Thymus (tissue), 11 donors: ENCODE measurements at regions not wholly inside any gene's neighbourhood (a gene's known extent, or its start where the extent isn't known, plus 50 kb on each side); places are given as distances from the start of the nearest gene placed in this dataset.

Source experiments
- DNase-seq, 9 donors: peaks; one replicate each; pipeline ENCODE4 v3.0.0-alpha.2; 2013; ENCODE audit warnings: low spot score in 9 of 9, low read depth in 6 of 9, missing footprints in 1 of 9
- H3K27ac ChIP-seq, 2 donors: one replicate each; pipeline ENCODE4 v1.5.1; 2013; ENCODE audit warnings: control low read depth in 1 of 2, low read depth in 1 of 2, low read length in 1 of 2, mild to moderate bottlenecking in 1 of 2, moderate library complexity in 1 of 2
- H3K27me3 ChIP-seq, 2 donors: one replicate each; pipeline ENCODE4 v1.5.1; 2013; ENCODE audit warnings: low read length in 1 of 2; ENCODE audit not compliant: control insufficient read depth in 2 of 2, insufficient read depth in 1 of 2
- H3K36me3 ChIP-seq, 2 donors: one replicate each; pipeline ENCODE4 v1.5.1; 2013; ENCODE audit warnings: low read length in 1 of 2, mild to moderate bottlenecking in 1 of 2, moderate library complexity in 1 of 2; ENCODE audit not compliant: control insufficient read depth in 2 of 2, insufficient read depth in 2 of 2
- H3K4me1 ChIP-seq, 2 donors: one replicate each; pipeline ENCODE4 v1.5.1; 2013; ENCODE audit warnings: low read length in 2 of 2; ENCODE audit not compliant: control insufficient read depth in 2 of 2, insufficient read depth in 2 of 2
- H3K4me3 ChIP-seq, 2 donors: one replicate each; pipeline ENCODE4 v1.5.1; 2013; ENCODE audit warnings: low read length in 2 of 2, control low read depth in 1 of 2, mild to moderate bottlenecking in 1 of 2
- H3K9me3 ChIP-seq, 2 donors: one replicate each; pipeline ENCODE4 v1.5.1; 2013; ENCODE audit warnings: low read length in 1 of 2, mild to moderate bottlenecking in 1 of 2; ENCODE audit not compliant: control insufficient read depth in 2 of 2, insufficient read depth in 1 of 2
- WGBS: extraction: QIAGEN DNeasy Blood & Tissue Kit; methylation state at CpG from one replicate; pipeline ENCODE4 v1.1.7; 2013; 5-methylcytosine and 5-hydroxymethylcytosine counted together
- donor health status: healthy.

DNA sequence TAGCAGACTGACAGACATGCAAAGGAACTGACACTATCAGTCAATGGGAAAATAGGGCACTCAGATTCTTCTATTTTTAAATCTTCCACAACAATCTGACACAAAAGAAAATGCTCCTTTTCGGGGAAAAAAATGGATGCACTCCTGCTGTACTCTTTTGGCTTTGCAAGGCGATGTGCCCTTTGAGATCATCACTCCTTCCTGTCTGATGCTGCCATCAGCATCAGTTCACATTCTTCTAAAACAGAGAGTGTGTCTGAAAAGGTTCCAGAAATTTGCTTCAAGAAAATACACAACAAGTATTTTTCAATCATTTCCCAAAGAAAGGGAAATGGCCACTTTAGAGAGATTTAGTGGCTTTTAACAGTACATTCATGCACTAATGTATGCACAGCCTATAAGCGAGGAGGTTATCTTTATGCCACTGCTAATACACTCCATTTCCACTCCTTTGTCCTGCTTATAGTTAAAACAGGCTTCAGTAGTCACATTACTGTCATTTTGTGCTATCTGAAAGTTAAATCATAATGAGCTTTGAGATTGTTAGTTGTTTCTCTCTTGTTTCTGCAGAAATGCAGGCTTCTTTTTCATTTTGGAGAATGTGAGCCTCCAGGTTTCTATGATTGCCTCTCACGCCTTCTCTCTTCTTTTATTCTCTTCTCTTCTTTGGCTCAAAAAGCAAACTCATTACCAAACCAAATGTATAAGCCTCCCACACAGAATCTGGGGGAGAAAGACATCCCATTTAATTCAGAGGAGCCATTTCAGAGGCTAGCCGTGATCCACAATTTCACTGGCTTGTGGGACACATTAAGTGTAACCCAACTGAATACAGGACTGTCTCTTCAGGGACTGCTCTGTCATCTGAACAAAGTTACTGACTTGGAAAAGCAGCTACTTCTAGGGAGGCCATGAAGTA, 110.9 kb upstream of the CCDC196 start:
- Histone ChIP-seq H3K4me1 (peaks cover 0 to 3% of the 10 kb centered on the region in 2 donors), H3K36me3 (no peaks in the 10 kb centered on the region), H3K9me3 (no peaks in the 10 kb centered on the region), H3K27me3 (no peaks in the 10 kb centered on the region), H3K27ac (no peak overlapping the region), H3K4me3 (no peak overlapping the region)
- DNase-seq: no peak
- 96% methylated on average over 5 of the region's 5 CpGs for WGBS

DNA sequence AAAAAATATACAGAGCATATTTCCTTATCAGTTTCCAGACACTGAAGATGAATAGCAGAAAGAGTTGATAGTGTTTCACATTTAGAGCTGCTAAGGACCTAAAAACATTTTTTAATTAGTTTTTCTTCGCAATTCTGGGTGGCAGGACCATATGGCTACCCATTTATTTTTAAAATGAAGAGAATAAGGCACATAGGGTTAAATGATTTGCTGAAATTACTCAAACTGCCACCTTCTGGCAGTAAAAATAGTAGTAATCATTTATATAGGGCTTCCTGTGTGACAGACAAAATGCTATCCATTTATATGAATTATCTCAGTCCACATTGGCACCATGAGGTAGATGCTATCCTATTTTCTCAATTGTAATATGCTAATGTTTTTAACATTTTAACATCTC, 108.6 kb upstream of the CCDC196 start:
- no peak for DNase-seq
- 97% methylated on average over 1 of the region's 1 CpG for WGBS
- Histone ChIP-seq H3K27me3 (no peaks in the 10 kb centered on the region), H3K9me3 (no peaks in the 10 kb centered on the region), H3K27ac (no peak overlapping the region), H3K4me1 (peaks cover 0 to 3% of the 10 kb centered on the region in 2 donors), H3K4me3 (no peak overlapping the region), H3K36me3 (no peaks in the 10 kb centered on the region)

DNA sequence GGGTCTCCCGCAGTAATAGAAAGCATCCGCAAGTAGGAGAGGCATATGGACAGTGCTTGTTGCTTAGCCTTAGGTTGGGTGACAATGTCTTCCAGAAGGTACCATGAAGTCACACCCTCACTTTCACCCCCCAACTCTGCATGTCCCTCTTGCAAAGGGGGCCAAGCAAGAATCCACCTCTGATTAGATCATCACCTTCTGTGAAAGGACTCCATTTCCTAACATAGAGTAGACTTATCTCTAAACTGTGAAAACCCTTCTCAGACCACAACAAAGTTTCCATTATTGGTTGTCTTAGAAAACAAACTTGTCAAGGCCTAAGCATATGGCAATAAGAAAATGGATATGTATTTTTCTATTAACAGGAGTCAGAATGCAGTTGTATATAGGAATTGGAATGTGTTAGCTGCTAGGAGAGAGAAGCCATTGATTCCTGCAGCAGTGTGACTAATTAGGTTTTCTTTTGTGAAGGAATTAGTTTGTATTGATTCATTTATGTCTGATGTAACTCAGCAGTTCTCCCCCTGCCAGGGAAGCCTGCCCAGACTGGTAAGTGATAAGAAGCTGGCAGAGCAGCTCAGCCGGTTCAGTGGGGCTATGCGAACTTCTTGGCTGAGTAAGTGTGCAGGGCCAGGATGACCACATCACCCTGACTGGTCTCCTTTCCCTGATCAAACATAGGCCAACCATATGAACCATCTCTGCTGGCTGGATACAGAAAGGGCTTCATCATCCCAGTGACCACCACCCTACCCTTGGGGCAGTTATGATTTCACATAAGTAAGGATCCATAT, 107.3 kb upstream of the CCDC196 start:
- H3K4me3 ChIP-seq: no peak overlapping the region
- no peak for DNase-seq
- WGBS: 95% methylated on average over 4 of the region's 4 CpGs
- H3K9me3 ChIP-seq: no peaks in the 10 kb centered on the region
- peaks cover 0 to 3% of the 10 kb centered on the region in 2 donors for H3K4me1 ChIP-seq
- H3K36me3 ChIP-seq: no peaks in the 10 kb centered on the region
- no peak overlapping the region for H3K27ac ChIP-seq
- H3K27me3 ChIP-seq: no peaks in the 10 kb centered on the region

DNA sequence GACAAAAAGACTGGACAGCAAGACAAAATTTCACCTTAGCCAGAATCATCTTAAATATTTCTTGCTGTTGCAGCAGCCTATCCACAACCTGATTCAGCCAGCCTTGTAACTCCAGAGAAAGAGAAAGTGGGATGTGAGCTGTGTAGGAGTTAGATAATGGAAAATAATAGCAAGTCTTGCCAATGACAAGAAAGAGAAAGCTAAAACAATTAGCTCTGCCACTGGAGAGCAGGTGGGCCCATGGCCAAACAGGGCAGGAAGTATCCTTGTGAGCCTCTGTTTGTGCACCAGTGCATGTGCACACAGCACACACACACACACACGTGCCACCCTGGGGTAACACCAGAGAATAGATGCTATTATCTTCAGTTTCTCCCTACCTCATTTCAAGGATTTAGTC, 106.0 kb upstream of the CCDC196 start:
- Histone ChIP-seq H3K4me1 (peaks cover 0 to 3% of the 10 kb centered on the region in 2 donors), H3K27me3 (no peaks in the 10 kb centered on the region), H3K27ac (no peak overlapping the region), H3K9me3 (no peaks in the 10 kb centered on the region), H3K36me3 (no peaks in the 10 kb centered on the region), H3K4me3 (no peak overlapping the region)
- WGBS: 83% methylated on average over 1 of the region's 1 CpG
- no peak for DNase-seq

DNA sequence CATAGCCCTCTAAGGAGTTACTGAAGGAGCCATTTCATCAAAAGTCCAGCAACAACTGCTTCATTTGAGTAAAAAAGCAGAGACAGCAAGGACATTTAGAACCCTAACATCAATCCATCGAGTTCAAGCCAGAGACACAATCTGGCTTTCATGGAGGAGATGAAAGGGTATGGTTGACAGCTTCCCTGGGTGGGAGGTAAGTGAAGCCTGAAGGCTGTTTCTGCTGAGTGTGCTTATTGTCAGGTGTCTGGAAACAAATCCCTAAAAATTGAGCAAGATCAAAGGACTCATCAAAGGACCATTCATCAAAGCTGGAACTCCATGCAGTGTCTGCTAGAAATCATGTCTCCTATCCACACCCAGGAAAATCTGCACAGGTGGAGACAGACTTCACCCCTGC, 104.4 kb upstream of the CCDC196 start:
- H3K36me3 ChIP-seq: no peaks in the 10 kb centered on the region

DNA sequence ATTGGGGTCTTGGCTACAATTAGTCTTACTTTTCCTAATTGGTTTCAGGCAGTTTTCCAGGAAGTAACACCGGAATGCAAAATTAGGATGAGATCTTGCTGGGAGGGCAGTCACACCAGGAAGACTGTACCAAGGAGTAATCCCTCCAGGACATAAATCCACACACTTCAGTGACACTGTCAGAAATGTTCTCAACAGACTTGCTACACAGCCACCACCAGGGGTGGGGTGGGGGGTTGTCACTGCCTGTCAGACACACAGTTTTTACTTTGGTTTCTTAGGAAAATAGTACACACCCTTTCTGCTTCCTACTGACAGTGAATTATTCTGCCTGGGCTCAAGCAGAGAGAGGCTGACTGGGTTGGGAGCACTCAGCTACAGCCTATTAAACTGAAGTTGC, 102.9 kb upstream of the CCDC196 start:
- DNase-seq: no peak
- H3K9me3 ChIP-seq: no peaks in the 10 kb centered on the region
- 96% methylated on average over 1 of the region's 1 CpG for WGBS
- peaks cover 0 to 3% of the 10 kb centered on the region in 2 donors for H3K4me1 ChIP-seq
- no peak overlapping the region for H3K4me3 ChIP-seq
- no peak overlapping the region for H3K27ac ChIP-seq
- H3K27me3 ChIP-seq: no peaks in the 10 kb centered on the region
- H3K36me3 ChIP-seq: no peaks in the 10 kb centered on the region

More for the DNA sequence above, 104.4 kb upstream of the CCDC196 start:
- Histone ChIP-seq H3K4me1 (peaks cover 0 to 3% of the 10 kb centered on the region in 2 donors), H3K27ac (no peak overlapping the region), H3K27me3 (no peaks in the 10 kb centered on the region), H3K4me3 (no peak overlapping the region), H3K9me3 (no peaks in the 10 kb centered on the region)
- no peak for DNase-seq
- 78% methylated on average over 1 of the region's 1 CpG for WGBS

DNA sequence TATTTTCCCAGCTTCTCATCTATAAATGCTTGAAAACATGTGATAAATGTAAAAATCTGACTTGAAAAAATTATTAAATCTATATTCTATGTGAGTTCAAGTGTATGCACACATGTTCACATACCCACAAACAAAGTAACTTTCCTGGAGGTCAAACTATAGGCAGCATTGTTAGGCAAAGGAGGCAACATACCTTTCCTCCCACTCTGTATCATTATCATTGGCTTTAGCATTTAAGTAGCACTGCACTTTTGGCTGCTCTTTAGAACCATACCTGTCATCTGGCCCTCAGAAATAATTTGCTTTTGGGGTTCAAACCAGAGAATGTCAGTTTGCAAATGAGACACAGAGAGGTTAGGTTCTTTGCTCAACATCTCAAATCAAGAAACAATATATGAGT, 102.4 kb upstream of the CCDC196 start:
- Histone ChIP-seq H3K4me3 (no peak overlapping the region), H3K36me3 (no peaks in the 10 kb centered on the region), H3K4me1 (peaks cover 0 to 3% of the 10 kb centered on the region in 2 donors), H3K27me3 (no peaks in the 10 kb centered on the region), H3K27ac (no peak overlapping the region), H3K9me3 (no peaks in the 10 kb centered on the region)
- no peak for DNase-seq

DNA sequence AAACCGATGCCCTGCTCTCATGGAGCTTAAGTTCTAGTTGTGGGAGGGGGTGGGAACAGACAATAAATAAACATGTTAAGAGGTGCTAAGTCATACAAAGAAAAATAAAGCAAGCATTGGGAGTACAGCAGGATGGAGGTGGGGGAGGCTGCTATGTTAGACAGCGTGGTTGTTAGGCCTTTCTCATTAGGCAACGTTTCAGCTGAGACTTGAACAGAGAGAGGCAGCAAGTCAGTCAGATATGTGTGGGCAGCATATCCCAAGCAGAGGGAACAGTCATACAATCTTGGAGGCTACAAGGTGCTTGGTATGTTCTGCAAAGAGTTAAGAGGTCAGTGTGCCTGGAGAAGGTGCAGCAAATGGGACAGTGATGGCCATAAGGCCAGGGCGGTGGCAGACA, 97.7 kb upstream of the CCDC196 start:
- DNase-seq: no peak
- H3K27me3 ChIP-seq: no peaks in the 10 kb centered on the region
- 96% methylated on average over 4 of the region's 4 CpGs for WGBS
- H3K4me1 ChIP-seq: no peaks in the 10 kb centered on the region
- H3K36me3 ChIP-seq: no peaks in the 10 kb centered on the region
- no peak overlapping the region for H3K27ac ChIP-seq
- no peak overlapping the region for H3K4me3 ChIP-seq
- no peaks in the 10 kb centered on the region for H3K9me3 ChIP-seq

DNA sequence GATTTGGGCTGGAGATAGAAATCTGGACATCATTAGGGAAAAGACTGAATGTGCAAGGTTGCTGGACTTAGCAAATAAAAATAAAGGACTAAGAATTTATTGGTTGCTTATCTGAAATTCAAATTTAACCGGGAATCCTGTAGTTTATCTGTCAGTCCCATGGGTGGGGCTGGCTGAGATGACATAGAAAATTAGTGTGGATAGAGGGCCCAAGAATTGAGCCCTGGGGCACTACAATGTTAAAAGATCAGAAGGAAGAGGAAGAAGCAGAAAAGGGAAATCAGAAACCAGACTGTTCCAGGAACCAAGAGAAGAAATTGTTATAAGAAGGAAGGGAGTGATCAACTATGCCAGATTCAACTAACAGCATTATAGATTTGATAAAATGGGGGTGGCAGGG, 96.7 kb upstream of the CCDC196 start:
- Histone ChIP-seq H3K4me3 (no peak overlapping the region), H3K4me1 (no peaks in the 10 kb centered on the region), H3K27me3 (no peaks in the 10 kb centered on the region), H3K36me3 (no peaks in the 10 kb centered on the region), H3K27ac (no peak overlapping the region), H3K9me3 (no peaks in the 10 kb centered on the region)
- no peak for DNase-seq
- WGBS: 98% methylated on average over 1 of the region's 1 CpG
